HCT116 (cell line): ENCODE measurements at regions not wholly inside any gene's neighbourhood (a gene's known extent, or its start where the extent isn't known, plus 50 kb on each side); places are given as distances from the start of the nearest gene placed in this dataset.

Source experiments
- ATAC-seq: fragments of 200-7000 bp; cut with Tn5 transposase; 2 replicates; pipeline ENCODE4 v1.9.1; 2020; ENCODE audit warnings: mild to moderate bottlenecking, moderate library complexity
- BruUV-seq: library from RNA; stranded (reverse); fragments of 400-500 nt; replicated peaks from 2 replicates; lab custom pipeline; 2021; lab: Mats Ljungman, UMichigan
- CTCF ChIA-PET: fragments of 300-600 bp; sonication (Branson Sonifier 250); formaldehyde crosslinking; loops from one replicate; lab custom pipeline; 2021; ENCODE audit warnings: antibody characterized with exemption; lab: Charles Lee
- POLR2A ChIA-PET: fragments of 300-600, 350-600 bp; sonication (Branson Sonifier 250); formaldehyde crosslinking; loops from one replicate; lab custom pipeline; 2021; ENCODE audit warnings: antibody characterized with exemption; lab: Charles Lee
- RAD21 ChIA-PET, 2 experiments: fragments of 300-600 bp; sonication (Branson Sonifier 250); formaldehyde crosslinking; loops; one replicate each; lab custom pipeline; 2023; ENCODE audit warnings: low total read pairs in 2 of 2; ENCODE audit not compliant: uncharacterized antibody in 2 of 2, unreplicated experiment in 2 of 2, low non-redundant PET in 1 of 2; lab: Charles Lee
- DNase-seq: peaks from one replicate; pipeline ENCODE4 v3.0.0-alpha.2; 2010; ENCODE audit warnings: low read depth, low spot score
- H2AFZ ChIP-seq: fragments of 200-600 bp; shearing (Covaris generic), sonication (generic); 2 replicates; pipeline ENCODE4 v1.6.1; 2017; ENCODE audit warnings: low read depth, mixed run types, mixed read lengths, antibody characterized with exemption, low read length; ENCODE audit not compliant: poor library complexity, severe bottlenecking
- H3K27ac ChIP-seq: 2 replicates; pipeline ENCODE4 v1.5.1; 2012; ENCODE audit warnings: low read depth, low read length
- H3K27me3 ChIP-seq: fragments of 200-600 bp; sonication (generic); 2 replicates; pipeline ENCODE4 v1.6.1; 2016; ENCODE audit warnings: mixed run types, low read length, mixed read lengths; ENCODE audit not compliant: insufficient read depth
- H3K36me3 ChIP-seq, 2 experiments: fragments of 200-500 bp in 1 of 2; fragments of 200-600 bp in 1 of 2; sonication (Bioruptor generic) in 1 of 2; sonication (generic) in 1 of 2; 2 replicates each; pipeline versions ENCODE4 v1.5.1 to v1.6.1; 2014 to 2016; ENCODE audit warnings: low read length in 2 of 2, inconsistent platforms in 1 of 2, mixed read lengths in 1 of 2, mixed run types in 1 of 2; ENCODE audit not compliant: insufficient read depth in 2 of 2, control insufficient read depth in 1 of 2
- H3K4me1 ChIP-seq, 2 experiments: fragments of 200-600 bp in 1 of 2; sonication (generic) in 1 of 2; 2 replicates each; pipeline versions ENCODE4 v1.5.1 to v1.6.1; 2012 to 2017; ENCODE audit warnings: low read length in 2 of 2, inconsistent platforms in 1 of 2, mild to moderate bottlenecking in 1 of 2, mixed read lengths in 1 of 2, mixed run types in 1 of 2, moderate library complexity in 1 of 2; ENCODE audit not compliant: insufficient read depth in 2 of 2, control insufficient read depth in 1 of 2
- H3K4me2 ChIP-seq: fragments of 200-600 bp; sonication (generic); 2 replicates; pipeline ENCODE4 v1.6.1; 2017; ENCODE audit warnings: mixed run types, low read length, mixed read lengths
- H3K4me3 ChIP-seq, 2 experiments: fragments of 200-600 bp in 1 of 2; sonication (generic) in 1 of 2; replicated peaks in 1 of 2; 2 replicates each; pipeline ENCODE4 v1.5.1; 2011 to 2016; ENCODE audit warnings: low read length in 2 of 2, control low read depth in 1 of 2, low read depth in 1 of 2, mild to moderate bottlenecking in 1 of 2, mixed read lengths in 1 of 2, mixed run types in 1 of 2
- H3K79me2 ChIP-seq: fragments of 200-600 bp; sonication (generic); 2 replicates; pipeline ENCODE4 v1.6.1; 2017; ENCODE audit warnings: mild to moderate bottlenecking, mixed run types, low read length, moderate library complexity, mixed read lengths; ENCODE audit not compliant: insufficient read depth
- H3K9ac ChIP-seq: fragments of 200-600 bp; sonication (generic); 2 replicates; pipeline ENCODE4 v1.6.1; 2016; ENCODE audit warnings: low read length, mixed read lengths
- H3K9me2 ChIP-seq: fragments of 200-600 bp; sonication (generic), shearing (Covaris generic); 2 replicates; pipeline ENCODE4 v1.6.1; 2017; ENCODE audit warnings: mixed run types, mild to moderate bottlenecking, moderate library complexity; ENCODE audit not compliant: insufficient read depth
- H3K9me3 ChIP-seq, 2 experiments: fragments of 200-500 bp in 1 of 2; fragments of 200-600 bp in 1 of 2; sonication (Bioruptor generic) in 1 of 2; sonication (generic) in 1 of 2; 2 replicates each; pipeline ENCODE4 v1.6.1; 2014 to 2017; ENCODE audit warnings: low read length in 2 of 2, mixed read lengths in 2 of 2, inconsistent platforms in 1 of 2, low read depth in 1 of 2, mild to moderate bottlenecking in 1 of 2, mixed run types in 1 of 2, moderate library complexity in 1 of 2; ENCODE audit not compliant: control insufficient read depth in 1 of 2, insufficient read depth in 1 of 2
- H4K20me1 ChIP-seq: fragments of 200-600 bp; sonication (generic), shearing (Covaris generic); 2 replicates; pipeline ENCODE4 v1.6.1; 2017; ENCODE audit warnings: mixed run types, mild to moderate bottlenecking, moderate library complexity; ENCODE audit not compliant: insufficient read depth
- ATF3 ChIP-seq: IDR thresholded peaks from 2 replicates; pipeline ENCODE4 v1.6.1; 2012
- EGR1 ChIP-seq: IDR thresholded peaks from 2 replicates; pipeline ENCODE4 v1.6.1; 2012; ENCODE audit warnings: low read depth
- ELF1 ChIP-seq: IDR thresholded peaks from 2 replicates; pipeline ENCODE4 v1.6.1; 2012; ENCODE audit warnings: low read depth, borderline replicate concordance
- EZH2 ChIP-seq: fragments of 200-600 bp; sonication (generic); IDR thresholded peaks from 2 replicates; pipeline ENCODE4 v1.6.1; 2017; ENCODE audit warnings: antibody characterized with exemption, mixed run types
- JUND ChIP-seq: IDR thresholded peaks from 2 replicates; pipeline ENCODE4 v1.6.1; 2012
- POLR2A ChIP-seq: IDR thresholded peaks from 2 replicates; pipeline ENCODE4 v1.7.0; 2011; ENCODE audit warnings: borderline replicate concordance; ENCODE audit not compliant: insufficient read depth, insufficient read length; ENCODE audit errors: extremely low read depth
- POLR2AphosphoS5 ChIP-seq: IDR thresholded peaks from 2 replicates; pipeline ENCODE4 v1.6.1; 2011; ENCODE audit warnings: mild to moderate bottlenecking, low read depth, low read length, moderate library complexity
- RAD21 ChIP-seq: IDR thresholded peaks from 2 replicates; pipeline ENCODE4 v1.6.1; 2012; ENCODE audit warnings: low read depth, mild to moderate bottlenecking
- SIN3A ChIP-seq: IDR thresholded peaks from 2 replicates; pipeline ENCODE4 v1.6.1; 2012; ENCODE audit warnings: low read depth
- SP1 ChIP-seq: IDR thresholded peaks from 2 replicates; pipeline ENCODE4 v1.6.1; 2012; ENCODE audit warnings: low read depth
- TCF7L2 ChIP-seq: IDR thresholded peaks from 2 replicates; pipeline ENCODE4 v1.7.0; 2011; ENCODE audit warnings: borderline replicate concordance, inconsistent platforms; ENCODE audit not compliant: insufficient read depth, insufficient read length; ENCODE audit errors: extremely low read depth
- YY1 ChIP-seq: IDR thresholded peaks from 2 replicates; pipeline ENCODE4 v1.6.1; 2011; ENCODE audit warnings: low read length, low read depth, moderate library complexity, mild to moderate bottlenecking; ENCODE audit not compliant: insufficient replicate concordance; ENCODE audit errors: extremely low read depth
- ZBTB33 ChIP-seq: IDR thresholded peaks from 2 replicates; pipeline ENCODE4 v1.6.1; 2011; ENCODE audit warnings: mild to moderate bottlenecking, low read length, moderate library complexity; ENCODE audit not compliant: insufficient replicate concordance; ENCODE audit errors: extremely low read depth
- ZFX ChIP-seq: fragments of 450-650 bp; IDR thresholded peaks from 2 replicates; pipeline ENCODE4 v1.6.1; 2017
- ZNF274 ChIP-seq: fragments of 200-500 bp; sonication (Bioruptor generic); IDR thresholded peaks from 2 replicates; pipeline ENCODE4 v1.6.1; 2014; ENCODE audit warnings: mild to moderate bottlenecking, low read depth, low read length, inconsistent platforms
- intact Hi-C: fragments of 100-400 bp; cut with micrococcal nuclease; formaldehyde crosslinking; loops from 2 replicates; pipeline ENCODE4 v1.10.0; 2022
- TF ChIP-seq, protein P1 (sequence below): IDR thresholded peaks from 2 replicates; pipeline ENCODE4 v1.6.1; 2012
- TF ChIP-seq, protein P2 (sequence below): IDR thresholded peaks from 2 replicates; pipeline ENCODE4 v1.6.1; 2012; ENCODE audit warnings: low read depth

DNA sequence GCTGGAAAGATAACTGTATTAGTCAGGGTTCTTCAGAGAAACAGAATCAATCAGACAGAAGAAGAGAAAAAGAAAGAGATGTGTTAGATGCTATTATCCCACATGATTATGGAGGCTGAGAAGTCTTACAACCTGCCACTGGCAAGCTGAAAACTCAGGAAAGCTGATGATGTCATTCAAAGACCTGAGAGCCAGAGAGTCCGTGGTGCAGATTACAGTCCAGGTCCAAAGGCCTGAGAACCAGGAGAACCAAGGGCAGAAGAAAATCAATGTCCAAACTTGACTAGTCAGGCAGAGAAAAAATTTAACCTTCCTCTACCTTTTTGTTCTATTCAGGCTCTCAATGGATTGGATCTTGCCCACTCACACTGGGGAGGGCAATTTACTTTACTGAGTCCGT lies 172.5 kb downstream of the QDPR start:
- no peak overlapping the region for H3K4me3 ChIP-seq
- no peak overlapping the region for H3K27ac ChIP-seq
- no peaks in the 10 kb centered on the region for H3K9me3 ChIP-seq
- H3K79me2 ChIP-seq: no peaks in the 10 kb centered on the region
- ChIA-PET RAD21 (no interaction called here), CTCF (interaction anchor here (1.1 to 1.8 kb wide), 2 partner anchors 8 to 423 kb away, joined by 5 to 6 read pairs; no protein-coding TSS in a partner anchor), POLR2A (no interaction called here)
- no peaks in the 10 kb centered on the region for H4K20me1 ChIP-seq
- no TSS peak for BruUV-seq
- H3K27me3 ChIP-seq: peaks cover 6% of the 10 kb centered on the region; the same call in 1 of the 2 replicates
- DNase-seq (no peak), ATAC-seq (no peak)
- peaks cover 19 to 21% of the 10 kb centered on the region in 2 experiments for H3K4me1 ChIP-seq
- no peaks in the 10 kb centered on the region for H3K36me3 ChIP-seq
- intact Hi-C loops: no loop called here
- no peaks in the 10 kb centered on the region for H3K9me2 ChIP-seq
- TF ChIP-seq, protein P1, sequence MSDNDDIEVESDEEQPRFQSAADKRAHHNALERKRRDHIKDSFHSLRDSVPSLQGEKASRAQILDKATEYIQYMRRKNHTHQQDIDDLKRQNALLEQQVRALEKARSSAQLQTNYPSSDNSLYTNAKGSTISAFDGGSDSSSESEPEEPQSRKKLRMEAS: no peak
- TF ChIP-seq RAD21 (no peak), SIN3A (no peak), YY1 (no peak), ZFX (no peak), JUND (no peak), TCF7L2 (no peak), EZH2 (no peak), ZNF274 (no peak), EGR1 (no peak), POLR2A (no peak)
- no peak overlapping the region for H3K4me2 ChIP-seq
- no peak overlapping the region for H2AFZ ChIP-seq
- H3K9ac ChIP-seq: no peak overlapping the region

DNA sequence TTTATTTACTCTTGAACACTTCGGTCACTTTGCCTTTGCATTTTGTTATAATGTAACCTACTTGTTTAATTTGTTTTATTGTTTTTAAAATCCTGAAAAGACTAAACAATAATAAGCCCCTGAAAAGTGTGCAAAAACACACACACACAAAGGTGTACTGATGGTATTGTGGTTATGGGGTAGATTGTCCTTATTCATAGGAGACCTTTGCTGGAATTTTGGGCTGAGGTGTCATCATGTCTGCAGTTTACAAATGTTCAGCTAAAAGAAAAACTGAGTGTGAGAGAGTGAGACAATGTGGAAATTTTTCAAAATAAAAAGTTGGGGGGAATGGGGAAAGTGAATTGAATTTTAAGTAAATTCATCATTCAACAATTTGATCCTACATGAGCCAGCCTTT lies 174.9 kb downstream of the QDPR start:
- no peak overlapping the region for H3K27ac ChIP-seq
- ATAC-seq (peak; percentile 49), DNase-seq (no peak)
- no peak overlapping the region for H2AFZ ChIP-seq
- intact Hi-C loops: no loop called here
- no peaks in the 10 kb centered on the region for H3K9me2 ChIP-seq
- RAD21 ChIA-PET: no interaction called here
- peaks cover 6% of the 10 kb centered on the region; the same call in 1 of the 2 replicates for H3K27me3 ChIP-seq
- no peaks in the 10 kb centered on the region for H4K20me1 ChIP-seq
- BruUV-seq: no TSS peak
- peaks cover 19 to 21% of the 10 kb centered on the region in 2 experiments for H3K4me1 ChIP-seq
- POLR2A ChIA-PET: no interaction called here
- H3K36me3 ChIP-seq: no peaks in the 10 kb centered on the region
- peak overlapping the region; percentile 65 for H3K4me2 ChIP-seq
- no peak overlapping the region for H3K9ac ChIP-seq
- CTCF ChIA-PET: interaction anchor here (2.0 to 2.2 kb wide), 2 partner anchors 11 to 111 kb away, joined by 7 to 9 read pairs; no protein-coding TSS in a partner anchor
- no peaks in the 10 kb centered on the region for H3K79me2 ChIP-seq
- H3K9me3 ChIP-seq: no peaks in the 10 kb centered on the region
- H3K4me3 ChIP-seq: peak overlapping the region in 1 of 2 experiments; percentile 15; a peak in 1 of 4 replicates
- TF ChIP-seq SP1 (no peak), ZFX (no peak), ZBTB33 (no peak), POLR2AphosphoS5 (no peak), ATF3 (no peak), YY1 (no peak), ELF1 (no peak)
- TF ChIP-seq, protein P2, sequence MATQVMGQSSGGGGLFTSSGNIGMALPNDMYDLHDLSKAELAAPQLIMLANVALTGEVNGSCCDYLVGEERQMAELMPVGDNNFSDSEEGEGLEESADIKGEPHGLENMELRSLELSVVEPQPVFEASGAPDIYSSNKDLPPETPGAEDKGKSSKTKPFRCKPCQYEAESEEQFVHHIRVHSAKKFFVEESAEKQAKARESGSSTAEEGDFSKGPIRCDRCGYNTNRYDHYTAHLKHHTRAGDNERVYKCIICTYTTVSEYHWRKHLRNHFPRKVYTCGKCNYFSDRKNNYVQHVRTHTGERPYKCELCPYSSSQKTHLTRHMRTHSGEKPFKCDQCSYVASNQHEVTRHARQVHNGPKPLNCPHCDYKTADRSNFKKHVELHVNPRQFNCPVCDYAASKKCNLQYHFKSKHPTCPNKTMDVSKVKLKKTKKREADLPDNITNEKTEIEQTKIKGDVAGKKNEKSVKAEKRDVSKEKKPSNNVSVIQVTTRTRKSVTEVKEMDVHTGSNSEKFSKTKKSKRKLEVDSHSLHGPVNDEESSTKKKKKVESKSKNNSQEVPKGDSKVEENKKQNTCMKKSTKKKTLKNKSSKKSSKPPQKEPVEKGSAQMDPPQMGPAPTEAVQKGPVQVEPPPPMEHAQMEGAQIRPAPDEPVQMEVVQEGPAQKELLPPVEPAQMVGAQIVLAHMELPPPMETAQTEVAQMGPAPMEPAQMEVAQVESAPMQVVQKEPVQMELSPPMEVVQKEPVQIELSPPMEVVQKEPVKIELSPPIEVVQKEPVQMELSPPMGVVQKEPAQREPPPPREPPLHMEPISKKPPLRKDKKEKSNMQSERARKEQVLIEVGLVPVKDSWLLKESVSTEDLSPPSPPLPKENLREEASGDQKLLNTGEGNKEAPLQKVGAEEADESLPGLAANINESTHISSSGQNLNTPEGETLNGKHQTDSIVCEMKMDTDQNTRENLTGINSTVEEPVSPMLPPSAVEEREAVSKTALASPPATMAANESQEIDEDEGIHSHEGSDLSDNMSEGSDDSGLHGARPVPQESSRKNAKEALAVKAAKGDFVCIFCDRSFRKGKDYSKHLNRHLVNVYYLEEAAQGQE: no peak
